WTC11 (cell line): ENCODE measurements at regions not wholly inside any gene's neighbourhood (a gene's known extent, or its start where the extent isn't known, plus 50 kb on each side); places are given as distances from the start of the nearest gene placed in this dataset.

Experiments
- ATAC-seq: fragments of 200-7000 bp; cut with Tn5 transposase; 2 replicates; pipeline ENCODE4 v1.10.0; 2021; ENCODE audit warnings: mild to moderate bottlenecking, moderate library complexity
- CTCF ChIA-PET: fragments of 300-600 bp; sonication (Branson Sonifier 250); formaldehyde crosslinking; loops from one replicate; lab custom pipeline; 2021; ENCODE audit warnings: antibody characterized with exemption; lab: Charles Lee
- POLR2A ChIA-PET: fragments of 350-600 bp; sonication (Branson Sonifier 250); formaldehyde crosslinking; loops from one replicate; lab custom pipeline; 2021; ENCODE audit warnings: antibody characterized with exemption; lab: Charles Lee
- DNase-seq: peaks from one replicate; pipeline ENCODE4 v3.0.0; 2021; ENCODE audit warnings: low spot score
- H3K27ac Mint-ChIP-seq: 2 replicates; pipeline ENCODE4 v1.8.0; 2021; ENCODE audit warnings: mixed read lengths
- H3K27me3 Mint-ChIP-seq: 2 replicates; pipeline ENCODE4 v1.8.0; 2021; ENCODE audit warnings: low read depth, mild to moderate bottlenecking, moderate library complexity, mixed read lengths
- H3K36me3 Mint-ChIP-seq: 2 replicates; pipeline ENCODE4 v1.8.0; 2021; ENCODE audit warnings: mixed read lengths
- H3K4me1 Mint-ChIP-seq: 2 replicates; pipeline ENCODE4 v1.8.0; 2022; ENCODE audit warnings: mixed read lengths
- H3K4me3 Mint-ChIP-seq: 2 replicates; pipeline ENCODE4 v1.8.0; 2021; ENCODE audit warnings: mild to moderate bottlenecking, moderate library complexity, mixed read lengths
- H3K9me3 Mint-ChIP-seq: 2 replicates; pipeline ENCODE4 v1.8.0; 2021; ENCODE audit warnings: mixed read lengths
- ATF1 ChIP-seq: sonication (generic); formaldehyde crosslinking; IDR thresholded peaks from 2 replicates; pipeline ENCODE4 v1.8.1; 2023; ENCODE audit warnings: mild to moderate bottlenecking, moderate library complexity, missing genetic modification reagents
- ATF6 ChIP-seq: sonication (generic); formaldehyde crosslinking; IDR thresholded peaks from 2 replicates; pipeline ENCODE4 v1.8.1; 2023; ENCODE audit warnings: mild to moderate bottlenecking, missing genetic modification reagents
- CBFB ChIP-seq: sonication (generic); formaldehyde crosslinking; IDR thresholded peaks from 2 replicates; pipeline ENCODE4 v1.8.1; 2022; ENCODE audit warnings: mild to moderate bottlenecking, low read depth, missing genetic modification reagents
- EMX1 ChIP-seq: fragments of 250-450 bp; sonication (Bioruptor Pico); IDR thresholded peaks from 2 replicates; pipeline ENCODE4 v1.8.0; 2021; ENCODE audit warnings: mild to moderate bottlenecking
- ERG ChIP-seq: fragments of 250-450 bp; sonication (Bioruptor Pico); IDR thresholded peaks from 2 replicates; pipeline ENCODE4 v1.8.0; 2021; ENCODE audit warnings: mild to moderate bottlenecking
- IRF1 ChIP-seq: sonication (generic); formaldehyde crosslinking; IDR thresholded peaks from 2 replicates; pipeline ENCODE4 v1.8.0; 2023; ENCODE audit warnings: missing genetic modification reagents
- IRF2 ChIP-seq: sonication (generic); formaldehyde crosslinking; IDR thresholded peaks from 2 replicates; pipeline ENCODE4 v1.8.0; 2022; ENCODE audit warnings: low read depth, missing genetic modification reagents, borderline replicate concordance
- NFATC4 ChIP-seq: fragments of 250-450 bp; sonication (Bioruptor Pico); IDR thresholded peaks from 2 replicates; pipeline ENCODE4 v1.9.0; 2021; ENCODE audit warnings: mild to moderate bottlenecking
- NFE2L1 ChIP-seq: sonication (generic); formaldehyde crosslinking; IDR thresholded peaks from 2 replicates; pipeline ENCODE4 v1.8.1; 2023; ENCODE audit warnings: missing genetic modification reagents
- NFYB ChIP-seq: sonication (generic); formaldehyde crosslinking; conservative IDR thresholded peaks from 2 replicates; pipeline ENCODE4 v1.8.0; 2022; ENCODE audit warnings: low read depth, missing genetic modification reagents
- NR1H2 ChIP-seq: sonication (generic); formaldehyde crosslinking; IDR thresholded peaks from 2 replicates; pipeline ENCODE4 v1.9.0; 2021; ENCODE audit warnings: mild to moderate bottlenecking, moderate library complexity, missing genetic modification reagents
- NR2C2 ChIP-seq: sonication (generic); formaldehyde crosslinking; IDR thresholded peaks from 2 replicates; pipeline ENCODE4 v1.8.0; 2022; ENCODE audit warnings: mild to moderate bottlenecking, missing genetic modification reagents
- NR3C1 ChIP-seq: sonication (generic); formaldehyde crosslinking; conservative IDR thresholded peaks from 2 replicates; pipeline ENCODE4 v1.8.1; 2023; ENCODE audit warnings: low read depth, mild to moderate bottlenecking, missing genetic modification reagents
- OVOL2 ChIP-seq: fragments of 250-450 bp; sonication (Bioruptor Pico); IDR thresholded peaks from 2 replicates; pipeline ENCODE4 v1.9.0; 2021; ENCODE audit warnings: mild to moderate bottlenecking, borderline replicate concordance
- SMAD3 ChIP-seq: sonication (generic); formaldehyde crosslinking; IDR thresholded peaks from 2 replicates; pipeline ENCODE4 v1.8.0; 2022; ENCODE audit warnings: missing genetic modification reagents, mild to moderate bottlenecking, borderline replicate concordance
- TEAD4 ChIP-seq: sonication (generic); formaldehyde crosslinking; IDR thresholded peaks from 2 replicates; pipeline ENCODE4 v1.8.0; 2022; ENCODE audit warnings: mild to moderate bottlenecking, missing genetic modification reagents
- TP53 ChIP-seq: sonication (generic); formaldehyde crosslinking; IDR thresholded peaks from 2 replicates; pipeline ENCODE4 v1.8.1; 2023; ENCODE audit warnings: mild to moderate bottlenecking, missing genetic modification reagents
- ZBTB21 ChIP-seq: sonication (generic); formaldehyde crosslinking; IDR thresholded peaks from 2 replicates; pipeline ENCODE4 v1.8.1; 2023; ENCODE audit warnings: mild to moderate bottlenecking, missing genetic modification reagents, borderline replicate concordance
- ZNF121 ChIP-seq: sonication (generic); formaldehyde crosslinking; IDR thresholded peaks from 2 replicates; pipeline ENCODE4 v1.8.0; 2023; ENCODE audit warnings: missing genetic modification reagents
- ZNF138 ChIP-seq: sonication (generic); formaldehyde crosslinking; conservative IDR thresholded peaks from 2 replicates; pipeline ENCODE4 v1.8.1; 2022; ENCODE audit warnings: mild to moderate bottlenecking, moderate library complexity, missing genetic modification reagents
- ZNF232 ChIP-seq: sonication (generic); formaldehyde crosslinking; IDR thresholded peaks from 2 replicates; pipeline ENCODE4 v1.8.0; 2022; ENCODE audit warnings: mild to moderate bottlenecking, missing genetic modification reagents
- ZNF532 ChIP-seq: fragments of 250-450 bp; sonication (Bioruptor Pico); IDR thresholded peaks from 2 replicates; pipeline ENCODE4 v1.9.0; 2021; ENCODE audit warnings: mild to moderate bottlenecking, borderline replicate concordance
- TF ChIP-seq, protein P1 (sequence below): fragments of 250-450 bp; sonication (Bioruptor Pico); IDR thresholded peaks from 2 replicates; pipeline ENCODE4 v1.9.0; 2021; ENCODE audit warnings: mild to moderate bottlenecking
- TF ChIP-seq, protein P2 (sequence below): sonication (generic); formaldehyde crosslinking; IDR thresholded peaks from 2 replicates; pipeline ENCODE4 v1.8.1; 2023; ENCODE audit warnings: mild to moderate bottlenecking, missing genetic modification reagents, moderate library complexity
- TF ChIP-seq, protein P3 (sequence below): fragments of 250-450 bp; sonication (Bioruptor Pico); IDR thresholded peaks from 2 replicates; pipeline ENCODE4 v1.9.0; 2021; ENCODE audit warnings: mild to moderate bottlenecking

- H3K4me3 Mint-ChIP-seq = no peak overlapping the region
- ChIA-PET CTCF (no interaction called here), POLR2A (no interaction called here)
- H3K27ac Mint-ChIP-seq = no peak overlapping the region
- H3K36me3 Mint-ChIP-seq = no peaks in the 10 kb centered on the region
- peaks cover 12% of the 10 kb centered on the region for H3K4me1 Mint-ChIP-seq
- DNase-seq (no peak), ATAC-seq (no peak)
- TF ChIP-seq NFATC4 (CRISPR knock-in tag) (no peak), NR2C2 (CRISPR knock-in tag) (no peak), ATF6 (CRISPR knock-in tag) (no peak), ZNF532 (CRISPR knock-in tag) (no peak), TEAD4 (CRISPR knock-in tag) (no peak), SMAD3 (CRISPR knock-in tag) (no peak), ZNF232 (CRISPR knock-in tag) (no peak), NR3C1 (CRISPR knock-in tag) (no peak), ZBTB21 (CRISPR knock-in tag) (no peak), ERG (no peak), ATF1 (CRISPR knock-in tag) (no peak), CBFB (CRISPR knock-in tag) (no peak), NR1H2 (CRISPR knock-in tag) (no peak), IRF2 (CRISPR knock-in tag) (no peak)
- TF ChIP-seq, protein P1, sequence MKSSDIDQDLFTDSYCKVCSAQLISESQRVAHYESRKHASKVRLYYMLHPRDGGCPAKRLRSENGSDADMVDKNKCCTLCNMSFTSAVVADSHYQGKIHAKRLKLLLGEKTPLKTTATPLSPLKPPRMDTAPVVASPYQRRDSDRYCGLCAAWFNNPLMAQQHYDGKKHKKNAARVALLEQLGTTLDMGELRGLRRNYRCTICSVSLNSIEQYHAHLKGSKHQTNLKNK = no peak
- peaks cover 3% of the 10 kb centered on the region; the same call in 1 of the 2 replicates for H3K27me3 Mint-ChIP-seq
- no peaks in the 10 kb centered on the region for H3K9me3 Mint-ChIP-seq
Observed at GRCh38 chrX:39939678-39940077, 158.1 kb downstream of the BCOR start.

DNA sequence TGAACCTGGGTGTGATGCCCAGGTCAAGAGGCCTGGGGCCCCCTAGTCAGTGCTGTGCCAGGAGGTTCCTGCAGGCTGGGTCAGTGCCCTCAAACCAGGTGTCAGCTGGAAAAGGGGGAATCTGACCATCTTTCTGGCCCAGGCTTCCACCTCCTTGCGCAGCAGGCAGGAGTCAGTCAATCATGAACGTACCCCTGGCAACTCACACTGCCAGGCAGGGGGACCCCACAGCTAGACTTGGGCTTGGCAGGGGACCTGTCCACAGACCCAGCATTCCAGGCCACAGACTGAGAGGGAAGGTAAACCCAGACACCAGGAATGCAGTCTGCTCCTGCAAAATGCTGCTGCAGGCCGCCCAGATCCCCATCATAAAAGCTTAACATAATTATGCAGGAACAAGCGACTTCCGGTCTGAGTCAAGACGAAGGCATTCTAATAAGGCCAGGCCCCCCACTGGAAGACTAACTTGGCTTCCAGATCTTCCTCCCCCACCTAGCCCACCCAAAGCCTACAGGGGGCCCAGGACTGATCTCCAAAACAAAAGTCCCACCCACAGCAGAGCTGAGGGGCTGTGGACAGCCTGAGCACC is 156.3 kb downstream of the BCOR start:
- POLR2A ChIA-PET = no interaction called here
- CTCF ChIA-PET = no interaction called here
- DNase-seq (no peak), ATAC-seq (no peak)
- Mint-ChIP-seq H3K27ac (no peak overlapping the region), H3K4me1 (peaks cover 9% of the 10 kb centered on the region), H3K9me3 (no peaks in the 10 kb centered on the region), H3K4me3 (no peak overlapping the region), H3K36me3 (no peaks in the 10 kb centered on the region), H3K27me3 (peaks cover 3% of the 10 kb centered on the region; the same call in 1 of the 2 replicates)
- TF ChIP-seq OVOL2 (CRISPR knock-in tag) (no peak), ZNF121 (CRISPR knock-in tag) (no peak), ZNF138 (CRISPR knock-in tag) (no peak), NFE2L1 (CRISPR knock-in tag) (no peak), NFYB (no peak), IRF1 (CRISPR knock-in tag) (no peak), TP53 (CRISPR knock-in tag) (no peak), CBFB (CRISPR knock-in tag) (no peak), EMX1 (CRISPR knock-in tag) (no peak)
- TF ChIP-seq, protein P2, sequence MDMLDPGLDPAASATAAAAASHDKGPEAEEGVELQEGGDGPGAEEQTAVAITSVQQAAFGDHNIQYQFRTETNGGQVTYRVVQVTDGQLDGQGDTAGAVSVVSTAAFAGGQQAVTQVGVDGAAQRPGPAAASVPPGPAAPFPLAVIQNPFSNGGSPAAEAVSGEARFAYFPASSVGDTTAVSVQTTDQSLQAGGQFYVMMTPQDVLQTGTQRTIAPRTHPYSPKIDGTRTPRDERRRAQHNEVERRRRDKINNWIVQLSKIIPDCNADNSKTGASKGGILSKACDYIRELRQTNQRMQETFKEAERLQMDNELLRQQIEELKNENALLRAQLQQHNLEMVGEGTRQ = no peak
- TF ChIP-seq, protein P3, sequence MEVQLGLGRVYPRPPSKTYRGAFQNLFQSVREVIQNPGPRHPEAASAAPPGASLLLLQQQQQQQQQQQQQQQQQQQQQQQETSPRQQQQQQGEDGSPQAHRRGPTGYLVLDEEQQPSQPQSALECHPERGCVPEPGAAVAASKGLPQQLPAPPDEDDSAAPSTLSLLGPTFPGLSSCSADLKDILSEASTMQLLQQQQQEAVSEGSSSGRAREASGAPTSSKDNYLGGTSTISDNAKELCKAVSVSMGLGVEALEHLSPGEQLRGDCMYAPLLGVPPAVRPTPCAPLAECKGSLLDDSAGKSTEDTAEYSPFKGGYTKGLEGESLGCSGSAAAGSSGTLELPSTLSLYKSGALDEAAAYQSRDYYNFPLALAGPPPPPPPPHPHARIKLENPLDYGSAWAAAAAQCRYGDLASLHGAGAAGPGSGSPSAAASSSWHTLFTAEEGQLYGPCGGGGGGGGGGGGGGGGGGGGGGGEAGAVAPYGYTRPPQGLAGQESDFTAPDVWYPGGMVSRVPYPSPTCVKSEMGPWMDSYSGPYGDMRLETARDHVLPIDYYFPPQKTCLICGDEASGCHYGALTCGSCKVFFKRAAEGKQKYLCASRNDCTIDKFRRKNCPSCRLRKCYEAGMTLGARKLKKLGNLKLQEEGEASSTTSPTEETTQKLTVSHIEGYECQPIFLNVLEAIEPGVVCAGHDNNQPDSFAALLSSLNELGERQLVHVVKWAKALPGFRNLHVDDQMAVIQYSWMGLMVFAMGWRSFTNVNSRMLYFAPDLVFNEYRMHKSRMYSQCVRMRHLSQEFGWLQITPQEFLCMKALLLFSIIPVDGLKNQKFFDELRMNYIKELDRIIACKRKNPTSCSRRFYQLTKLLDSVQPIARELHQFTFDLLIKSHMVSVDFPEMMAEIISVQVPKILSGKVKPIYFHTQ (CRISPR knock-in tag) = no peak
